SKM-1 (cell line): ENCODE measurements at regions not wholly inside any gene's neighbourhood (a gene's known extent, or its start where the extent isn't known, plus 50 kb on each side); places are given as distances from the start of the nearest gene placed in this dataset.
"Not testable (repeated sequence)": the region's sequence is repeated elsewhere in the genome, so short reads cannot be mapped to it uniquely, and the experiment has no call there.

ENCODE experiments used
- DNase-seq: peaks from one replicate; lab custom pipeline; 2025; ENCODE audit not compliant: unreplicated experiment; lab: John Stamatoyannopoulos, UW

DNA sequence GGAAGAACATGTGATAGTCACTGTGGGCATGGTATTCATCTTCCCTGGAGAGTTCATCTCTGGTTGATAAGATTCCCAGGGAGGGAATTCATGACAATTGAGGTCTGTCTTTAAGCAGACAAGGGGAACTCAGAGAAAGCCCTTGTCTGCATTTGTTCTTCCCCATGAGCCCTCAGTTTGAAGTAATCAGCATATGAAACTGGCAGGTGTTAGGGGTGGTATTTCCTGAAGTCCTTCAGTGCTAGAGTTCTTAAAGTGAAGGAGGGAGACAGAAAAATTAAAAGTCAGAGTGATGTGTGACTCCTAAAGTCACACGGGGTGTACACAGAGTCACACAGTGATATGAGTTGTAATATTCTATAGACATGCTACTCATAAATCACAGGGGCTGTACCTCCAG, 60.6 kb upstream of the SYK start:
- no peak for DNase-seq

DNA sequence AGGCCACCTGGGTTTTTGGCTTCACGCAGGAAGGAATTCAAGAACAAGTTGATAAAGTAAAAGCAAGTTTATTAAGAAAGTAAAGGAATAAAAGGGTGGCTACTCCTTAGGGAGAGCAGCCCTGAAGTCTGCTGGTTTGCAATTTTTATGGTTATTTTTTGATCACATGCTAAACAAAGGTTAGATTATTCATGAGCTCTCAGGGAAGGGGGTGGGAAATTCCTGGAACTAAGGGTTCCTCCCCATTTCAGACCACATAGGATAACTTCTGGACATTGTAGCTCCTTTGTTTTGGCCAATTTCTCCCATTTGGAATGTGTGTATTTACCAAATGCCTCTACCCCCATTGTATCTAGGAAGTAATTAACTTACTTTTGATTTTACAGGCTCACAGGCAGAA, 63.9 kb upstream of the SYK start:
- no peak for DNase-seq

DNA sequence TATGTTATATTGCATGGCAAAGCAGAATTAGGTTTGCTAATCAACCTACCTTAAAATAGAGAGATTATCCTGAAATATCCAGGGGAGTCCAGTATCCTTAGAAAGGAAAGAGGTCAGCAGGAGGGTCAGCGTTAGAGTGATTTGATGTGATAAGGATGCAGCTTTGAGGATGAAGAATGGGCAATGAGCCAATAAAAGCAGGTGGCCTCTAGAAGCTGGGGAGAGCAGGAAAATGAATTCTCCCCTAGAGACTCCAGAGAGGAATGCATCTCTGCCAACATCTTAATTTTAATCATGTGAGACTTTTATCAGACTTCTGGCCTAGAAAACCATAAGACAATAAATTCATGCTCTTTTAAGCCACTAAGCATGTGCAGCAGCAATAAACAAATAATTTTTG, 65.7 kb upstream of the SYK start:
- DNase-seq = no peak

DNA sequence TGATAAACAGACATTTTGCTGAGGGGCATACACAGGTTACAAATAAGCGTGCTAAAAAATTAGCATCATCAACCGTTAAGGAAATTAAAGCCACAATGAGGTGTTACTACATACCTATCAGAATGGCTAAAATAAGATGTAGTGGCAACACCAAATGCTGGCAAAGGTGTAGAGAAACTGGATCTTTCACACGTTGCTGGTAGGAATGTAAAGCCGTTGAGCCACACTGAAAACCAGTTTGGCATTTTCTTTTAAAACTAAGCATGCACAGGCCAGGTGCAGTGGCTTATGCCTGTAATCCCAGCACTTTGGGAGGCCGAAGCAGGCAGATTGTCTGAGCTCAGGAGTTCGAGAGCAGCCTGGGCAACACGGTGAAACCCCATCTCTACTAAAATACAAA, 67.0 kb upstream of the SYK start:
- DNase-seq = no peak

DNA sequence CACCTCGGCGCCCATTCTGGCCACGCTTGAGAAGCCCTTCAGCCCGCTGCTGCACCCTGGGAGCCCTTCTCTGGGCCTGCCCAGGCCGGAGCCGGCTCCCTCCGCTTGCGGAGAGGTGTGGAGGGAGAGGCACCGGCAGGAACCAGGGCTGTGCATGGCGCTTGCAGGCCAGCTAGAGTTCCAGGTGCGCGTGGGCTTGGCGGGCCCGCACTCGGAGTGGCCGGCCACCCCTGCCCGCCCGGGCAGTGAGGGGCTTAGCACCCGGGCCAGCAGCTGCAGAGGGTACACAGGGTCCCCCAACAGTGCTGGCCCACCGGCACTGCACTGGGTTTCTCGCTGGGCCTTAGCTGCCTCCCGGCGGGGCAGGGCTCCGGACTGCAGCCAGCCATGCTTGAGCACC, 72.3 kb upstream of the SYK start:
- no peak for DNase-seq

DNA sequence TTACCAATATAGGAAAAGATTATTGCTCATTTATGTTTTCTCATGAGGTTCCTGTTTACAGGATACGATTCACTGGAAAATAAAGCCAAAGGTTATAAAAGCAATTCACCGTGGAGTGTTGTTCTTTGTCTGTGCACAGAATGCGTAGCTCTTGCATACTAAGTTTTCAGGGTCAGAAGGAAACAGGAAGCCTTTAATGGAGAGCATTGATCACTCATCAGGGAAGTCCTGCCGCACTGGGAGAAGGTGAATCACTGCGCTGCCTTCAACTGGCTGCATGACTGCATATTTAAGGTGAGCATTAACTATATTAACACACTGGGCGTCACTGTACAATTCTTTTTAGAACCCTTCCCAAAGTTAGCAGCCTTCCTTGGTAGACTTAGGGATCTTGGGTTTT, 74.1 kb upstream of the SYK start:
- no peak for DNase-seq

DNA sequence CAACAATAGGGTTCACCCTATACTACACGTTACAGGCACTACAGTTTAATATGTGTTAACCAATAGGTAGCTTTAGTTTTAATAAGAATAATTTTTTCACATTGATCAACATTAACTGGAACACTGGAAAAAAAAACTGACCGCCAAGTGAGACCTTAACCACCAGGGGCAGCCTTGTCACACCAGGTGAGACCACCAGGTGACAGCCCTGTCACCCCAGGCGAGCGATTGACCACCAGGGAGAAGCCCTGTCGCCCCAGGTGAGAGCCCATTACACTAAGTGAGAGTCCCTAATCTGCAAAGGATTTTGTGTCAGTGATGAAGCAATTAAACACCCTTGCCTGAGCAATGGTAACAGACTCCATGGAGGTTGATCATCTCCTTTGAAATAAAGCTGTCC, 75.4 kb upstream of the SYK start:
- DNase-seq = no peak

DNA sequence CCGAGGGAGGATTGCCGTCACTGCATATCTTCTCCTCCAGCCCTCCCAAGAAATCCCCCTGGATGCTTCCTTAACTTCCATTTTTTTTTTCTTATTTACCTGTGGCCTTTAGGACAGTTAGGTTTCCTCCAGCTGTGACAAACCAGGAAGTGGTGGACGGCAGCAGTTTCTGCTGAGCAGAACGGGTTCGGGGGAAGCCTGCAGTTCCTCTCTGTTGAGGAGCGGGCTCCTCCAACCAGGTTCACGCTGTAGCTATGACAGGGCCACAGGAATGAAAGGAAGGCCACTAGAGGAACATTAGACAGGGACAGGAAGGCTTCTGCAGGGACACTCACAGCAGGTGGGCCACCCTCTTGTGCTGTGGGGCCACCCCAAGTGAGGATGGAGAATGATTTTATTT, 76.7 kb upstream of the SYK start:
- DNase-seq = no peak

DNA sequence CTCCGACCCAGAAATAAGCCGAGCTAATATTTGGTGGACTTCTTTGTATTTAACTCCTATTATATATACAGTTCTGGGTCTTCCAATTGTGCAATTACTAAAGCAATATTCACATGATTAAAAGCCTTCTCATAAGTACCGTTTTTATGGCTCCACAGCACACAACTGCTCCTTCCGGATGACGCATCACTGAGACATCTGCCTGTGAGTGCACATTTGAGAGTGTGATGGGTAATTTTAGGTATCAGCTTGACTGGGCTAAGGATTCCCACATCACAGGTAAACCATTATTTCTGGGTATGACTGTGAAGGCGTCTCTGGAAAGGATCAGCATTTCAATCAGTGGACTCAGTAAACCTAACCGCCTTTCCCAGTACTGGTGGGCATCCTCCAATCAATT, 77.5 kb upstream of the SYK start:
- no peak for DNase-seq

DNA sequence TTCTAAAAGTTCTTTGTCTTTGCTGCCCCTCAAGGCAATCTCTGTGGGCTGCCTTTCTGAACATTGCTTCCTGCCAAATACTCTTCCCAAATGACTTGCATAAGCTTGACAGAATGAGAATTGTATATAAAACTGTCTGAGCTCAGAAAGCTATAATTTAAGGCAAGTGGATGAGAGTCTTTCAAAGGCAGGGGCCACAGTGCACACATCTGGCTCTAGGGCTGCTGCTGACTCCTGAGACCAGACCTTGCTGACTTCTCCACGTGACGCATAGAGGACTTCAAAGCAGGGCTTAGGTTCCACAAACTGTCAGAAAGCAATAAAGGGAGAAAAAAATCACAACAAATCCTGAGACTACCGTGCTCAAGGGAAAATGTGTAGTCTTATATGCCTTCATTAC, 79.4 kb upstream of the DIRAS2 start:
- no peak for DNase-seq

DNA sequence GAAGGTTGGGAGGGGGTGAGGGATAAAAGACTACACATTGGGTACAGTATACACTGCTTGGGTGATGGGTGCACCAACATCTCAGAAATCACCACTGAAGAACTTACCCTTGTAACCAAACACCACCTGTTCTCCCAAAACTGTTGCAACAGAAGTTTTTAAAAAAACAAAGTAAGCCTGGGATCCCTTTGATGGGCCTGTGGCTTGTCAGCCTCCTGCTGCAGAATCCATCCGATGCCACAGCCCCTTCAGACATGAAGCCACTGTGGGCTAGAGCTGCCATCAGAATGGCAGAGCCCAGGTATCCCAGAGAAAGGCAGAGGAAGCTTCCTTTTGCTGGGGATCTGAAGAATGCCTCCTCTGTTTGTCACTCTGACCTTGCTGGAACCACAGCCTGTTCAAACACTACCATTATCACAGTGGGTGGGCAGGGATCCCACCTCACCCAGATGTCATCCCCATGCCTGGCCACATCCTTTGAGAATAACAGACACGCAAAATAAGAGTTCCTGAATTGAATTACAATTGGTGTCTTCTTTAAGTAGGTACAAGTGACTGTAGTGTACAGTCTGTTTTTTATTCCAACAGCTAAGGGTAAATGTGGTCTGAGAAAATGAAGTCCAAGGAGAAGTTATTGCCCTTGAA, 78.1 kb upstream of the DIRAS2 start:
- no peak for DNase-seq

DNA sequence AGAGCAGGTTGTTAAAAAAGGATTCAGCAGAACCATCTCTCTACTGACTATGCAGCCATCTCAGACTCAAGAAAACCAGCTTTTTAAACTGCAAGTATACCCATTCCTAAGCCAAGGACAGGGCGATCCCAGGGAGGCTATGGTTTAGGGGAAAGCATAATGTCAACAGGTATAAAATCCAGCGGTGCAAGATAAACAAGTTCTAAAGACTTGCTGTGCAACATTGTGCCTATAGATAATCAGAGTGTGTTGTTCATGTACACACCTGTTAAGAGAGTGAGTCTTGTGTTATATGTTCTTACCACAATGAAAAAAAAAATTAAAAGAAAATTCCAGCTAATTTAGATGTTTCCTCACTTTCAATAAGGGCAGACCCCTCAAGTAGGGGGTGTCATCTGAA, 63.6 kb upstream of the DIRAS2 start:
- DNase-seq = no peak

DNA sequence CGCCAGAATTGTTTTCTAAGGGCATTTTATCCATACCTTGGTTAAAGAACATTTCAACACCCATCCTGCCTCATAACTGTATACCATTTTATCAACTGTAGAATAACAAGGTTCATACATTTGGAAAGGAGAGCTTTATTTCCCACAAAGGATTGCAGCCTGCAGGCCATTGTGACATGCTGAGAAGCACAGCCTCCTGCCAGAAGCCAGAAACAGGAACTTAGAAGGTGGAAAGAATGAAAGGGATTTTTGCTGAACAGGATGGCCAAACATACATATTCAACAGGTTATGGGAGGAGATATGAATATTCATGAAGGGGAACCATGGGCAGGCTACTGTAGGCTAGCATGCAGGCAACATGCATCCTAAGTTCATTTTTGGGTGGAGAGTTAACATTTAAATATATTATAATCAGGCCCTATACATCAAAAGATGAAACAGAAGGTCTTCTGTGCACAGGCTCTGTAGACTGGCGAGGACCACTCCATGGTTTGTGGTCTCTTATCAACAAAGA, 59.9 kb upstream of the DIRAS2 start:
- DNase-seq = no peak

DNA sequence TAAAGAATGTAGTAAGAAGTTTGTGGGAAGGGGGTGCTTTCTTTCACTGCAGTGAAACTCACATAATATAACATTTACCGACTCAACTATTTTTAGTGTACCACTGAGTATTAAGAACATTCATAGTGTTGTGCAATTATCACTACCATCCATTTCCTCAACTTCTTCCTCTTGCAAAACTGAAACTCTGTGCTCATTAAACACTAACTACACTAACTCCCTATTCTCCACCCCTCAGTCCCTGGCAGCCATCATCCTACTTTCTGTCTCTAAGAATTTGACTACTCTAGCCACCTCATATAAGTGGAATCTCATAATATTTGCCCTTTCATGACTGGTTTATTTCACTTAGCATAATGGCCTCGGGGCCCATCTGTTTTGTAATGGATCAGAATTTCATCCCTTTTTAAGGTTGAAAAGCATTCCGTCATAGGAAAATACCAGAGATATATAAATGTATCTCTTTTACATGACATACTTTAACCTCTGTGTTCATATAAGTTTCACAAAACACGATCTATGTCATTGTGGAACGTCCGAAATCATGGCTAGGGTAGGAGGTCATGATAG, 56.3 kb upstream of the DIRAS2 start:
- DNase-seq = peak; percentile 1

DNA sequence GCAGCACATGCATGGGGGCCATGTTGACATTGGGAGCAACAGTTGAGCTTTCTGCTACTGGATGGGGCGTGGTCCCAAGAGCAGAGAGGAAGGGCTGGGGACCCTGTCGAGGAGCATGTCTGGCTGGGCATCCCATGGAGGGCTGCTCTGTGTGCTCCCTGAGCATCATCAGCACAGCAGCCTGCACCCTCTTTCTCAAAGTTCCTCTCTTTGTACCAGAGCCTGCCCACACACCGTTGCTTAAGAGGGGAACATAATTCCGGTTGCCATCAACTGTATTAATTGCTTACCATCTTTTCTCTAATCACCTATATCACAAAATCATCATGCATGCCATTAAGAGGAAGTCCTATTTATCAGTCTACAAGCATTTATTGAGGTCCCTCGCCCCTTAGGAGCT, 55.2 kb upstream of the DIRAS2 start:
- DNase-seq = no peak

DNA sequence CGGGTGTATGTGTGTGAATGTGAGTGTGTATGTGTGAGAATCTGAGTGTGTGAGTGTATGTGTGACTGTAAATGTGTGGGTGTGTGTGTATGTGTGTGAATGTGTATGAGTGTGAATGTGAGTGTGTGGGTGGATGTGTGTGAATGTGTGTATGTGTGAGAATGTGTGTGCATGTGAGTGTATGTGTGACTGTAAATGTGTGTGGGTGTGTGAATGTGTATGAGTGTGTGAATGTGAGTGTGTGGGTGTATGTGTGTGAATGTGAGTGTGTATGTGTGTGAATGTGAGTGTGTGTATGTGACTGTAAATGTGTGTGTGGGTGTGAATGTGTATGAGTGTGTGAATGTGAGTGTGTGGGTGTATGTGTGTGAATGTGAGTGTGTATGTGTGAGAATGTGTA, 51.6 kb upstream of the DIRAS2 start:
- DNase-seq = not testable (repeated sequence)
